ENCODE measurements at regions not wholly inside any gene's neighbourhood (a gene's known extent, or its start where the extent isn't known, plus 50 kb on each side); places are given as distances from the start of the nearest gene placed in this dataset.

DNA sequence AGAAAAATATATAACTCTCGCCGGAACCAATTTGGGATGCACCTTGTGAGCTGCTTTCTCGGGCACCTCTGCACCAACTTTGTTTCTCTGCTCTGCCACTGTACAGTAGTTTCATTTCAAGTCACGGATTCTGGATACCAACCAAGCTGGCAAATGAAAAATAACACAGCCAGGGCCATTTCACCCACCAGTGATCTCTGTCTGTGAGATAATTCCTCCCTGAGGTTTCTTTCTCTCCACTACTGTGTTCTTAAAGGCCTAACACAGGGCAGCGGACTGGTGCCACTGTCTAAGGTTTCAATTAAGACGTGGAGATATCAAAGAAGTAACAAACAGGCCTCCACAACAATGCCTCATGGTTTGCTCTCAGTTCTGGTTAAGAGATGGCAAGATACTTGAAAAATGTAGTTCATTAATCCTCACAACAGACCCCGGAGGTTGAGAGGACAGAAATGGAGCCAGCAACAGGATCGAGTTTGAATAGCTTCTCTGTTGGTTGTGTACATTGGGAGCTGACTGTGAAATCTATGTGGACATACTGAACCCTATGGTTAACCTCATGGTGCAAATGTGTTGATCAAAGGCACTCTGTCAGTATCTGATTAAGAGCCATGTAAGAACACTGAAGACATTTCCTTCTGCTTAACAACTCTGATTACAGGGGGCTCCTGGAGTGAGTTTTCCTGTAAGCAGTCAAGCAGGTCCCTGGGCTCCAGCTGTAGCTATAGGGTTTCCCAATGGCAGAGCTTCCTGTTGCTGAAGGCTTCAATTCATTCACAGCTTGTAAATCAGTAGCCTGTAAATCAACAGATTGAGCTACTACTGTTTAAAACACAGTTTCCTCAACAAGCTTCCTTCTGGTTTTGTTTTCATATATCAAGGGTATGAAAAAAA, 470.5 kb downstream of the EPHA3 start:
- DNase-seq (ENCODE audit: low read depth, low spot score): no peak
- no peak for TF ChIP-seq CTCF (IDR thresholded peaks at IDR 0.05; ENCODE audit: low read depth, low read length)
- Histone ChIP-seq H3K27ac (ENCODE audit: low read depth, low read length) (no peak overlapping the region), H3K27me3 (ENCODE audit: control insufficient read depth, insufficient read depth, low read length) (no peaks in the 10 kb centered on the region), H3K4me3 (ENCODE audit: low read depth, low read length) (no peak overlapping the region), H3K9me3 (ENCODE audit: control insufficient read depth, insufficient read depth, low read length) (no peaks in the 10 kb centered on the region)
- ChIA-PET CTCF (no interaction called here), POLR2A (no interaction called here)

GRCh38 chr3:89580859-89581258, 473.4 kb downstream of the EPHA3 start:
- DNase-seq (ENCODE audit: low read depth, low spot score): no peak
- H3K27ac ChIP-seq (ENCODE audit: low read depth, low read length): no peak overlapping the region
- no peak overlapping the region for H3K4me3 ChIP-seq (ENCODE audit: low read depth, low read length)
- no peak for TF ChIP-seq CTCF (IDR thresholded peaks at IDR 0.05; ENCODE audit: low read depth, low read length)
- no peaks in the 10 kb centered on the region for H3K9me3 ChIP-seq (ENCODE audit: control insufficient read depth, insufficient read depth, low read length)
- ChIA-PET POLR2A (no interaction called here), CTCF (no interaction called here)
- H3K27me3 ChIP-seq (ENCODE audit: control insufficient read depth, insufficient read depth, low read length): no peaks in the 10 kb centered on the region

GRCh38 chr3:89584398-89584797, 477.0 kb downstream of the EPHA3 start:
- DNase-seq (ENCODE audit: low read depth, low spot score): no peak
- no peak for TF ChIP-seq CTCF (IDR thresholded peaks at IDR 0.05; ENCODE audit: low read depth, low read length)
- no peak overlapping the region for H3K4me3 ChIP-seq (ENCODE audit: low read depth, low read length)
- H3K27ac ChIP-seq (ENCODE audit: low read depth, low read length): no peak overlapping the region
- CTCF ChIA-PET: no interaction called here
- H3K27me3 ChIP-seq (ENCODE audit: control insufficient read depth, insufficient read depth, low read length): no peaks in the 10 kb centered on the region
- POLR2A ChIA-PET: no interaction called here
- no peaks in the 10 kb centered on the region for H3K9me3 ChIP-seq (ENCODE audit: control insufficient read depth, insufficient read depth, low read length)

DNA sequence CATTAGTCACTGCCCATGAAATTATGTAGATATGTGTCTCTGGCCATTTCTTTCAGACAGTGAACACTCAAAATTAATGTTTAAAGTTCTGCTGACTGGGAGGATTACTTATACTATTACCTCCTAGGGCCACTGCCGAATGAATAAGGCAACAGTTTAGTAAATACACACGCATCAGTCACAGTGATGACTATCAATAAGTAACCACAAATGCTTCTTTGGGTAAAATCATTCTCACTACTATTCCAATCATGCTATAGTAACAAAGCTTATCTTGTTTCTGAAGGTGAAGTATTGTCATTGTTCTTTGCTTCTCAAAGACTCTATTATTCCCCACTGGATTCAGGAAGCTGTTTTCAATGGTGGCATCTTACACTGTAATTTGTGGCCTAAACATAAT, 478.8 kb downstream of the EPHA3 start:
- DNase-seq (ENCODE audit: low read depth, low spot score): no peak
- H3K27ac ChIP-seq (ENCODE audit: low read depth, low read length): no peak overlapping the region
- H3K4me3 ChIP-seq (ENCODE audit: low read depth, low read length): no peak overlapping the region
- CTCF ChIA-PET: no interaction called here
- H3K9me3 ChIP-seq (ENCODE audit: control insufficient read depth, insufficient read depth, low read length): no peaks in the 10 kb centered on the region
- POLR2A ChIA-PET: no interaction called here
- TF ChIP-seq CTCF (IDR thresholded peaks at IDR 0.05; ENCODE audit: low read depth, low read length): no peak
- no peaks in the 10 kb centered on the region for H3K27me3 ChIP-seq (ENCODE audit: control insufficient read depth, insufficient read depth, low read length)

DNA sequence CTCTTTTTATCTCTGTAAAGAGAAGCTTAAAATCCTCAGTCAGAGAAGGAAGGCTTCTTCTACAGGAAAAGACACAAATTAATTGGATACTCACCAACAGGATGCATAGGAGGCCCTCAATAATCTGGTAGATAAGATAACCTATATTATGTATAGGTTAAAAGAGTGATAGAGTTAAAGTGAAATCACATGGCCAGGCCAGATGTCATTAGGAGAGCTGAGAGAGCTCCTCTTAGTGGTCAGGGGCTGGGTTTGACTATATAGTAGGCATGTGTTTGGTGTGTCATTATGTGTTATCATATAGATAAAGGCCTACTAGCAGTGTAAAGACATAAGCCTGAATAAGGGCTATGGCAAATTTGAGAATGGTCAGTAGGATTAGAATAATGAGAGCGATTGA, 479.3 kb downstream of the EPHA3 start:
- no peaks in the 10 kb centered on the region for H3K9me3 ChIP-seq (ENCODE audit: control insufficient read depth, insufficient read depth, low read length)
- CTCF ChIA-PET: no interaction called here
- POLR2A ChIA-PET: no interaction called here
- H3K27me3 ChIP-seq (ENCODE audit: control insufficient read depth, insufficient read depth, low read length): no peaks in the 10 kb centered on the region
- no peak for DNase-seq (ENCODE audit: low read depth, low spot score)
- H3K27ac ChIP-seq (ENCODE audit: low read depth, low read length): no peak overlapping the region
- no peak for TF ChIP-seq CTCF (IDR thresholded peaks at IDR 0.05; ENCODE audit: low read depth, low read length)
- no peak overlapping the region for H3K4me3 ChIP-seq (ENCODE audit: low read depth, low read length)
